Astrocyte of the cerebellum (primary cell): ENCODE measurements at regions not wholly inside any gene's neighbourhood (a gene's known extent, or its start where the extent isn't known, plus 50 kb on each side); places are given as distances from the start of the nearest gene placed in this dataset.
"Not testable (repeated sequence)": the region's sequence is repeated elsewhere in the genome, so short reads cannot be mapped to it uniquely, and the experiment has no call there.

Experiments used
- DNase-seq: peaks from one replicate; pipeline ENCODE4 v3.0.0-alpha.2; 2011; ENCODE audit warnings: low read depth
- H3K4me3 ChIP-seq: 2 replicates; pipeline ENCODE4 v1.5.1; 2011; ENCODE audit warnings: mild to moderate bottlenecking, low read depth, low read length, moderate library complexity
- CTCF ChIP-seq: IDR thresholded peaks from 2 replicates; pipeline ENCODE4 v1.5.1; 2012; ENCODE audit warnings: low read length, low read depth, moderate library complexity, mild to moderate bottlenecking; ENCODE audit errors: missing control alignments
- in situ Hi-C: cut with HindIII; loops from 2 replicates; pipeline ENCODE4 v1.10.0; 2017; ENCODE audit warnings: low sequenced_read_pairs

- no peak for TF ChIP-seq CTCF
- H3K4me3 ChIP-seq, result no peak overlapping the region
- in situ Hi-C loops, result no loop called here
- no peak for DNase-seq
Measured at GRCh38 chr6:3919849-3920248, 70.7 kb downstream of the FAM50B start.

- no peak overlapping the region for H3K4me3 ChIP-seq
- no peak for TF ChIP-seq CTCF
- DNase-seq, result no peak
- in situ Hi-C loops, result no loop called here
Measured at GRCh38 chr6:3920321-3920720, 71.1 kb downstream of the FAM50B start.

- no peak overlapping the region for H3K4me3 ChIP-seq
- no peak for TF ChIP-seq CTCF
- in situ Hi-C loops, result no loop called here
- no peak for DNase-seq
Measured at GRCh38 chr6:3921663-3922062, 72.5 kb downstream of the FAM50B start.

- H3K4me3 ChIP-seq, DNase-seq, in situ Hi-C loops: not testable (repeated sequence)
Measured at GRCh38 chr6:3922619-3923018, 73.4 kb downstream of the FAM50B start.

- in situ Hi-C loops, DNase-seq, H3K4me3 ChIP-seq: not testable (repeated sequence)
Measured at GRCh38 chr6:3925223-3926149, 76.3 kb downstream of the FAM50B start.

GRCh38 chr6:3926150-3926482 is 76.9 kb downstream of the FAM50B start:
- in situ Hi-C loops, result no loop called here
- TF ChIP-seq CTCF, result no peak
- DNase-seq, result no peak
- H3K4me3 ChIP-seq, result no peak overlapping the region

- H3K4me3 ChIP-seq, result no peak overlapping the region
- DNase-seq, result no peak
- no peak for TF ChIP-seq CTCF
- in situ Hi-C loops, result no loop called here
Measured at GRCh38 chr6:3928111-3928510, 78.9 kb downstream of the FAM50B start.
